NCI-H345 treated with DMSO at 0.1 percent for 48 hours (cell line): ENCODE measurements at regions not wholly inside any gene's neighbourhood (a gene's known extent, or its start where the extent isn't known, plus 50 kb on each side); places are given as distances from the start of the nearest gene placed in this dataset.

ENCODE experiments used
- DNase-seq: peaks from one replicate; lab custom pipeline; 2025; ENCODE audit not compliant: unreplicated experiment; lab: John Stamatoyannopoulos, UW

DNA sequence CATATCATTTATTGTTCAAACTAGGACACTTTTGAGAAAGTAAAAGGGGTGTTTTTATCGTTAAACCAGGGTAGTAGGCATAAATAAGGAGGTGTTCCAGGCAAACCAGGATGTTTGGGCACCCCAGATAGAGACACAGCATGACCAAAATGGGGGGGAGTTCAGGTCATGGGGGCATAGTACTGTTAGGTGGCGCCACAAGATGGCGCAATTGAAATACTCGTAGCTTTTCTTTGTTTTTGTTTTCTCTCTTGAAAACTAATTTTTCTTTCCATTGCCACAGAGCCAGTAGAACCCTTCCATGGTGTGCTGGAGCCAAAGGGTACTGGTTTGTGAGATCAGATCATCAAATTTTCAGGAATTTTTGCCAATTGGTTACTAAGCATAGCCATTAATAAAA, 283.4 kb downstream of the BCOR start:
- no peak for DNase-seq

DNA sequence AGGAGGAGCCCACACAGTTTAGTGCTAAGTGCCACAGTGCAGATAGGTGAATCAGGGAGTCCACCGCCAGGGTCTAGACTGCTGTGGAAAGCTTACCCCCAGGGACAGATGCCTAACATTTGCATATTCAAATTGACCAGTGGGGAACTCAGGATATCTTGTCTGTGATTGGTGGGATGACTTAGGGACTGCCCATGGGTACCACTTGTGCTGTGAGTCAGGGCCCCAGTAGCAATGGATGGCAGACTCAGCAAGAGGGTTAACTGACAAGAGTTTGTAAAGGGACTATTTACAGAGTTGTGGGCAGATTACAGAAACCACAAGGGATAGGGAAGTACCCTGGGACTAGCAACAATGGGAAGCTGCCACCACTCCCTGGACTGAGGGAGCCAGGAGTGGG, 282.1 kb downstream of the BCOR start:
- DNase-seq = no peak

DNA sequence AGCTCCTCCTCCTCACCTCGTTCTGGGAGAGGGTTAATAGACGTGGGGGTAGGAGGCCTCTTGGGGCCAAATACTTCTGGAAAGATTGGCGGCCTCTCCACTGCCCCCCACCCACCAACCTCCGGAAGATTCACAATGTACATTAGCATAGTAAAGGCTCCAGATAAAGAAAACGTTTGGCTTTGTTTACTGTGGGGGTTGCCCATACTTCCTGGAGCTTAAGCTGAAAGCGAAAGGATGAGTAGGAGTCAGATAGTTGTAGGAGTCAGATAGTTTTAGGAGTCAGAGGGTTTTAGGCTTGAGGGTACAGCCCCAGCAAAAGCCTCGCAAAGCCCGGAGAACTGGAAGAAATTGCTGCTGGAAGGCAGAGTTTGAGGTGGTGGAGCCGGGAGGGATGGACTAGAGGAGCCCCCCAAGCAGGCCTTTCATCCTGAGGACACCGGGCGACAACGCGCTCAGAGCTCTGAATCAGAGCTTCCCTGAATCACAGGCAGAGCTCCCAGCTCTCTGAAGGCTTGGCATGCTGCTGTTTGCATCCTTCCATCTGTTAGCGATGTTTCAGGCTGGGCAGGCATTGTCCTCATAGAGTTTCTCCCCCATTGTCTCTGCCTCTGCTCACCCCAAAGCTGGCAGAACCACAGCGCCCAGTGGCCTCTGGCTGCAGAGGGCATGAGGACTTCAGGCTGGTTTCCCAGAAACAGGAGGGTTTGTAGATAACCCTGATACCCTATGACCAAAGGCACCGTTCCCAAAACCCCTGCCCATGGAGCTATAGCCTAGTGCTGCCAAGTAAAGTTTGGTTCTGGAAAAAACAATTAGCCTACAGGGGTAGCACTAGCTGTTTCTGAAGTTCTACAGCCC, 280.7 kb downstream of the BCOR start:
- DNase-seq = no peak

DNA sequence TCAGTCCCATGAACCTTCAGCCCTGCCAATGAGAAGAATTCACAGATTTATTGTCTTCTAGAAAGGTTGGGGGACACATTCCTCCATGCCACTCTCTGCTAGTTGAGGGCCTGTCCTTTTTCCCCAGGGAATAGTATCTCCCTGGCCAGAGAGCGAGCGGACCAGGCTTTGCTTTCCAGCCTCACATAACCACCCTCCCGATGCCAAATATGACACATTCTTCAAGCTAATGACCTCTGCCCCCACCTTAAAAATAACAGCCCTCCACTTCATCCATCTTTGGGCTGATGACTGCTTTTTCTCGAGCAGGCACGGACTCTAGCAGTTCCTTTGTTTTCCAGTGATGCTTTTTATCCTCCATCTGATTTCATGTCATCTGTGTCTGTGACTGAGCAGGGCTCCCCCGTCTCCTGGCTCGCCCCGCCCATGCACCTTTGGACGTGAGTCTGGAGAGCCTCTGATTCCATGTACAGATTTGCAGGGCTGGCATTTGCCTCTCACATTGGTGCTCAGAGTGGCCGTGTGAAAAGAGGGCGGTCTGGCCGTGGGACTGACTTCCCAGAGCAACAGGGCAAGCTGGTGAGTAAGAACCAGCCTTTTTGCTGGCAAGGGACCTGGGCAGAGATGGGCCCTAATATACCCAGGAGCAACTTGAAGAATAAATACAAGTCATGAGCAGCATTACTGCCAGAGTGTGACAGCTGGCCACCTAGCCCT, 279.8 kb downstream of the BCOR start:
- DNase-seq = no peak

DNA sequence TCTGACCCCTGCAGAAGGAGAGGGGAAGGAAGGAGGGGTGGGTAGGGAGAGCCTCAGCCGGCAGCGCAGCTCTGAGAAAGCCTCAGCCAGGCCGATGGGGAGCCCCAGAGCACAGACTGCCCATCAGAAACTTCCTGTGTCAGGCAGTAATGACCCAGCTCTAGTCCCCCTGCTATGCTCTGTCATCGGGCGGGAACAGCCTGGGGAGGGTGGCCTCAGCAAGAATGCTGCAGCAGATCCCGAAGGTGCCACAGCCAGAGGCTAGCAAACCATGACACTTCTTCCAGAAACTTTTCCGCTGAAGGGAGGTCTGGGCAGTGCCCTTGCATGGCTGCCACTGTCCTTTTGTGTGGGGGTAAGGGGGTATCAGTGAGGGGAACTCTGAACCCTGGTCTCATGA, 279.0 kb downstream of the BCOR start:
- DNase-seq = no peak

DNA sequence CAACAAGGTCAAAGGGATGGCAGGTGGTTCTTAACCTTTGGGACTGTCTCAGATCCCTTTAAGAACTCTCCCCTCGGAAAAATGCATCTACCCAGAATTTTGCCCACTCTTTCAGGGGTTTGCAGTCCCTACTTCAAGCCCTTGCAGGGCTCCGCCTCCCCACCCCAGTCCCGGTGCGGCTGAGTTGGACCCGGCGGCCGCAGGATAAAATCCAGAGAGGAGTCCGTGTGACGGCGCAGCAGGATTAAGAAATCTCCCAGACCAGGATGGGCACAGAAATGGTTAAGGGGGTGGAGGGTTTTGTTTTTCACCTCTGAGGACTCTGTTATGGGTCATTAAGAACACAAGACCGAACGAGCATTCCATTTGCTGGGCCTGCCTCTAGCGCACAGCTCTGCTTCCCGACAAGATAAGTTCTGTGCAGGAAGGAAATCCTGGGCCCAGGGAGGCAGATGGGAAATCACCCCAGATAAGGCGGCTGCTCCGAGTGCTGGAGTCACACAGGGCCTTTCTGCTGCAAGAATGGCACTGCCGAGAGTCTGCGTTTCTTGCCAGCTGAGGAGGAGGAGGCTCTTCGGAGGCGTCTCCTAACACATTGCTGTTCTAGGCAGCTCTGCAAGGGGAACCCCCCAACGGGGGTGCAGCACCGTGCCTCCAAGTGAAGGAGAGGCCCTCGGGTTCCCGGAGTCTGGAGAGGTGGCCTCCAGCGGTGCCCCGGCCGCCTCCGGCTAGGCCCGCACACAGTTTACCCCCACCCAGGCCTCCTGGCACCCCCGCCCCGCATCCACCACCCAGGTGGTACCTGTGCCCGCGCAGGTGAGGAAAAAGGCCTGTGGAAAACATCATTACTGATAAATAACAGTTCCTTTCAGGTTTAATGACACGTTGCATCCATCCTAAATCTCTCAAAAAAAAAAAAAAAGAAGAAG, 277.6 kb downstream of the BCOR start:
- no peak for DNase-seq

DNA sequence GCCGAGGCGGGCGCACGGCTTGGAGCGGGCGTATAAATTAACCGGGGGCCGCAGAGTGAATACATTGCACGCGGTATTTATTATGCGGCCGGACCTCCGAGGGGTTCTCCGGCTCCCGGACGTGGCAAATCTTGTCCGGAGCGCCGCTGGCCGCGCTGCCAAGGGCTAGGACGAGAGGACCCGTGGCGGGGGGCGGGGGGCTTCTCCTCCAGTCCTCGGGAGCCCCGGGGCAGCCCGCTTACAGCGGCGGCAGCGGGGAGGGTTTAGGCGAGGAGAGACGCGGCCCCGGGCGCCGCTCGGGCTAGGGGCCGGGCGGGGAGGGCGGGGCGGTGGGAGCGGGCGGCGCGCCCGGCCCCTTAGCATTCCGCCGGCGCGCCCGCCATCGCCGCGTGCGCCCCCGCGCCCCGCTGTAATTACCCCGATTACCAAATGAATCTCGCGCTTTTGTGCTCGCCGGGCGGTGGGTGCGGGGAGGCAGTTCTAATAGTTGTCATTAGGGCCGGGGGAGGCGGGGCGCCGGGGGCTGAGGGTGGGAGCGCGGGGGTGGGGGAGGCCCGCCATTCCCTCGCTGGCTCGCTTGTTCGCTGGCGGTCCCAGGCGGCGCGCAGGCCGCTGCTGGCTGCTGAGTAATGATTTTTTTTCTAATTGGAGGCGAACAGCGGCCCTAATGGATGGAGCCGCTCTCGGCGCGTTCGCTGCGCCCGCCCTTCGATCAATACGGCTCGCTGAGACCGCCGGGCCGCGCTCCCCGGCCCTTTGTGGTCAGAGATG, 276.6 kb downstream of the BCOR start:
- DNase-seq = no peak

DNA sequence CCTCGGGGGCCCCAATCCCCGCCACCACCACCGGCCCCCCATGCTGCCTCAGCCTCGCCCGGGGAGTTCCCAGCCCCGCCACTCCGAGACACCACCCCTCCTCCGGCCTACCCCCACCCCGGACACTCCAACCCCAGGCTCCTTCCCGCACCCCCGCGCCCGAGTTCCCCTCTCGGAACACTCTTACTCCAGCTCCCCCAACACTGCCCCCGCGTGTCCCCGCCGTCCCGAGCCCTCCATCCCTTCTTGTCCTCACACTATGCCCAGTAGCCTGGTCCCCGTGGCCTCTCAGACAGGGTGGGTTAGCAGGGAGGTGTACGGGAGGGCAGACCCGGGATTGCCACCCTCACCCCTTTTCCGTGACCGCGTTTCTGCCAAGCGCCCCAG, 276.1 kb downstream of the BCOR start:
- DNase-seq = no peak

DNA sequence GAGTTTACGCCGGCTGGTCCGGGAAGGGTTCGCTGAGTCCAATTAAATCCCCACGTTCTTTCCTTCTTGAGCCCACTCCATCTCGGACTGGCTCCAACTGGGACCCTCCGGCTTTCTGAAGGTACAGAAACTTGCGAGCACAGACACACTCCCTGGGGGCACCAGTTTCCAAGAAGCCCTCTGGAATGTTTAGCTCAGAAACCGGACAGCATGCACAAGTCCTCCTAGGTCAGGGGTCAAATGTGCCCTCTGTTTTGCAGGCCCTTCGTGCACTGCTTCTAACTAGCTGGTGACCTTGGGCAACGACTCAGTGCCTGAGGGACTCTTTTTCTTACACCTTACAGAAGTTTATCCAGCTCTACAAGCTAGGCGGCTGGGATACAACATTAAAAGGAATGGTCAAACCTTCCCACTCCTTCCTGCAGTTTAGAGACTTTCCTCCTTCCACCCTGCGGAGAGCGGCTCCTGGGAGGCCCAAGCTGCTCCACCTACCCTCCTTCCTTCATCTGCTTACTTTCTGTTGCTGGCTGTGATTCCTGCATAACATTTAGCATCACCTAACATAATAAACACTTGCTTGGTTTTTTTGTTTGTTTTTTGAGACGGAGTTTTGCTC, 275.5 kb downstream of the BCOR start:
- DNase-seq = no peak

DNA sequence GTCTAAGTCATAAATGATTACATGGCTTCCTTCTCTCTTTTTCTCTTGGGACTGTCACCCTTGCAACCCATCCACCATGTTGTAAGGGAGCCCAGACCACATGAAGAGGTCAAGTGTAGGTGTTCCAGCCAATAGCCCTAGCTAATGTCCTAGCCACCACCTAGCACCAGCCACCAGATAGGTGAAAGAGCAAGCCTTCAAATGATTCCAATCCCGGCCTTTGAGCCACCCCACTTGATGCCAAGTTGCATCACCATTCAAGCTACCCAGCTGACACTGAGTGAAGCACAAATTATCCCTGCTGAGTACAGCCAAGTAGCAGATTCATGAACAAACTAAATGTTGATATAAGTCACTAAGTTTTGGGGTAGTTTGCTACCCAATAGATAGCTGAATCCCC, 274.3 kb downstream of the BCOR start:
- DNase-seq = no peak

DNA sequence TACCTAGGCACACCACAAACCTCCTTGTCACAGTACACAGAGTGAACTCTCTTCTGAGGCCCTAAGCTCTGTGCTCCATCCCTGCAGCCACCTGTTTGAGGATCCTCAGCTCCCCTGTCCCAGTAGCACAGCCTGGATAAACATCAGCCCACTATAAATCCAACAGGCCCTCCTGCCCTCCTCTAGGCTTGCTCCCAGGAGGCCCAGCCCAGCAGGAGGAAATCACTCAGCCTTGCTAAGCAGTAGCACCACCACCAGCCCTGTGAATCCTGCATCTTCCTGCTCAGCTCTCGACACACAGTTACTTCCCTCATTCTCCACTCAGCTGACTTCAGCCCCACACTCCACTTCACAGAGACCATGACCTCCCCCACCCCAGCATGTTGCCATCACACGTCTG, 273.9 kb downstream of the BCOR start:
- no peak for DNase-seq

DNA sequence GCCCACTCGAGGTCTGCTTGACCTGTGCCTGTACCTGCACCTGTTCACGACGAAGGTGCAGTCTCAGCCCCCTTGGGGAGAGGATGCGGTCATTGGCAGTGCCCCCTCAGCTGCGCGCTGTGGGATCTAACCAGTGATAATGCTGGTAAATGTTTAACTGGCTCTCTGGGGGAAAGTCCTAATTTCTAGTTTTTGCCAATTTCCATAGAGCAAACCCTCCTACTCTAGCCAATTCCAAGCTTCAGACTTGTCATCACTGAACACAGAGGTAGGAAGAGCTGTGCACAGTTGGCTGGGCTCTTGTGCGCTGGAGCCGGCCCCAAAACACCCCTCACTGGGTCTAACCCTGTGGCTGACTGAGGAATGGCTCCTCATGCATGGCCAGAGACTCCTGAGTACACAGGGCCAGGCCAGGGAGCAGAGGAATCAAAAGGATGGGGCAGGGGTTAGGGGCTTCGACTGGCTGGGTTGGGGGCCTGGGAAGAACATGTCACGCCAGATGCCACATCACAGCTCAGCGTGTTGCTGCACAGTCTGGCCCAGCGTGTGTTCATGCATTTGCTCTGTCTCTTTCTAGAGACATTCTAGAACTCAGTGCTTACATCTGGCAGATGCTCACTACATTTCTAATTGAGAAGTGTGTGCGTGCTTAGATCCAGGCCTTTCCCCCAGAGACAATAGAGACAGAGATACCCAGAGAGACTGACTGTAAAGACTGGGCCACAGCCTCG, 270.8 kb downstream of the BCOR start:
- no peak for DNase-seq

DNA sequence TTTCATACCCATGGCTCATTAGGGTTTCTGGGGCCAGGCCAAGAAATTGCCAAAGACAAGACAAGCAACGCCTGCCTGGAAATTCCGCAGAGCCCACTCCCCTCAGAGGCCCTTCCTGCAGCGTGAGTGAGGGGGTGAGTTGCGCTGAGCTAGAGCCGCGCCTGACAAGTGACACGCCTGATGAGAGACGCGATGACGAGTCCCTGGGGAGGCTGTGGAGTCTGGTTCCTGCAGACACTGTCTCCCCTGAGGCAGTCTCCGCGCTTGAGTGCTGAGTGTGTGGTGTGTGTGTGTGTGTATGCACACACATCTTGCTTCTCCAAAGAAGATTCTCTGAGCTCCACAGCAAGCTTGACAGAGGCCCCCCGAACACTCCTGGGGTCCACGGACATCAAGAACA, 269.8 kb downstream of the BCOR start:
- DNase-seq = peak; percentile 40

DNA sequence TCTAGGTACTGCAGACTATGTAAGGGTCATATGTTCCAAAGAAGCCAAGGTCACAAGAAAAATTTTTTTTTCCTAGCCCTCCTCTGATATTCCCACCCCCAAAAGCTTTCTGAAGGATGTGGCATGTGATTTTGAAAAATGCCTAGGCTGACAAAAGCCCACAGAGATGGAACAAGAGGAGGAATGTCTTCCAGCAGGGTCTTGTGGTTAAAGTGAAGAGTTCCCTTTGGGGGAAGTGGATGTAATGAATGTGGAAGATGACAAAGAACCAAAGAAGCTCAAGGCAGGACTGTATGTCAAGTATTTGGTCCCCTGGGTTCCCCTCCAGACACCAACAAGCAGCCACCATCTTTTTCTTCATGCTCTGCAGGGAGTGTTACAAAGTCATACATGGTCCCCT, 268.8 kb downstream of the BCOR start:
- DNase-seq = no peak

DNA sequence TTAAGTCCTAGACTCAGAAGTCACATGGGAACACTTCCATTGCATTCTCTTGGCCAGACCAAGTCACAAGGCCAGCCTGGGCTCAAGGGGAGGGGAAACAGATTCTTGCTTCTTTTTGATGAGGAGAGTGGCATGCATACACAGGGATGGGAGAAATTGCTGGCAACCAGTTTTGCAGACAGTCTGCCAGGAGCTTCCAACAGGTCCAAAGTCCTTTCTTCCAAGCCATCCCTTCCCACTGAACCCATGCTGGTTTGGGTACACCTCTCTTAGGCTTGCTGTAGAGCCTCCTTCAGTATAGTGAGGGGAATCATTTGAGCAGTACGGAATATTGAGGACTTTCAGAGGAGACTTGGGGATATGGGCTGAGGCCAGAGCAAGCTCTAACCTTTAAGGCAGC, 267.8 kb downstream of the BCOR start:
- no peak for DNase-seq

DNA sequence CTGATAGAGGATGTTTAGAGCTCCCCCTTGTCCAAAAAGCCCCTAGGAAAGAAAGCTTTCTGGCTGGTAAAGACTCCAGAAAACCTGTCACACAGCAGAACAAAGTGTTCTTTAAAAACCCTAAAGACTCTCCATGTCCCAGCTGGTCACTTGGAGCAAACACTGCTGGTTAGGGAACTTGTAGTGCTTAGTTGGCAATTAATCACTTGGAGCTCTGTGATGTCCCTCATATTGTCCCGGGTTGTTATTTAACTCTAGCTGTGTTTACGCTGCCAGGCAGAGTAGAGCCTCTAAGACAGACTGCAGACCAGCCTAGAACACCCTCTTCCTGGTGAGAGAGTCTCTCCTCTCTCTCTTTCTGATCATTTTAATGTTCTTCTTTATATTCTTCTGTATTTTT, 267.3 kb downstream of the BCOR start:
- no peak for DNase-seq

DNA sequence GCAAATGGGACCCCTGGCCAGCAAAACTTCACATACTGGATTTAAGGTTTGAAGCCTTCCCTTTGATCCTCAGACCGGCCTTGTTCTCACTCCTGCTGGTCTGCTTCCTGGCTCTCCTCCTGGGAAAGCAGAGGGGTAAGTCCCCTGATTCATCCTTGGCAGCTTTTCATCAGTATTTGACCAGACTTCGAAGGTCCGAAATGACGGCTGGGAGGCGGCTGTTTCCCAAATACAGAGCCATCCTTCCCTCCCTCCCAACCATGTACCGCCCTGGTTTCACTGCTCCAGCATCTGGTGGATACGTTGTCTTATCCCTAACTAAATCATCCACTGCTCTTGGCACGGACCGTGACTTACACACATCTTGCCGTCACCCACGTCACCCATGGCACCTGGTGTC, 265.5 kb downstream of the BCOR start:
- no peak for DNase-seq

DNA sequence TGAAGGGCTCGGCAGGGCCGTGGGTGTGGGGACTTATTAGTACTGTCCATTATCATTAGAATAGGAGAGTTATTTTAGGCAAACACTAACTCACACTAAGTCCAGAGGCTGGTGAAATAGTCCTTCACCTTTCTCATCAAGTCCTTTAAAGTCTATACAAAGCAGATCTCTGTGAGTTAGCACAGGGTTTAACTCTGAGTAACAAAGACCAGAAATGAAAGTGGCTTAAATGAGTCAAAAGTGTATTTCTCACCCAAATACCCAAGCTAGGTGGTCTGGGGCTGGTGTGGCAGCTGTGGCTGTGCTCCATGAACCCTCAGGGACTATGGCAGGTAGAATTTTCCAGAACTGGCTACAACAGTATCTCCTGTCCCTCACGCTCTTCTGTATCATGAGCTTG, 263.2 kb downstream of the BCOR start:
- DNase-seq = no peak

DNA sequence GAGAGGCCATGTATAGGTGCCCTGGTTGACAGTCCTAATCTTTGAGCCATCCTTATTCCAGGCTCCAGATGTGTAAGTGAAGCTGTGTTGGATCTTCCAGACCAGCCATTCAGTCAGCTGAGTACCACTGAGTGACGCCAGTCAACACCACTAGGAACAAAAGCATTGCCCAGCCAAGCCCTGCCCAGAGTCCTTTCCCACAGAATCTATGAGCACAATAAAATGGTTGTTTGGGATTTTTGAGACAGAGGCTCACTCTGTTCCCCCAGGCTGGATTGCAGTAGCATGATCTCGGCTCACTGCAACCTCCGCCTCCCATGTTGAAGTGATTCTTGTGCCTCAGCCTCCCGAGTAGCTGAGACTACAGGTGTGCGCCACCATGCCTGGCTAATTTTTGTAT, 262.5 kb downstream of the BCOR start:
- no peak for DNase-seq

DNA sequence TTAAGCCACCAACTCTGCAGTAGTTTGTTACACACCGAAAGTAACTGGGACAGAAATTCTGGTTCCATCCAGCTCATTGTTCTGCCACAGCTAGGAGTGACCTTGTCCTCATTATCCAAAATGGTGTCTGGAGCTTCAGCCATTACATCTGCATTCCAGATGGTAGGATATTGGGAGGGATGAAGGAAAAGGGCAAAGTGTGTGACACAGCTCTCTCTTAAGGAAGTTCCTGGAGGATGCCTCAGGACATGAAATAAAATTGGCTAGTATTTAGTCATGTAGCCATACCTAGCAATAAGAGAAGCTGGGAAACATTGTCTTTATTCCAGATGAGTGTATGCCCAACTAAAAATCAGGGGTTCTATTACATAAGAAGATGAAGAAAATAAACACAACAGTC, 262.0 kb downstream of the BCOR start:
- no peak for DNase-seq
